NCI-H82 (cell line): ENCODE measurements at regions not wholly inside any gene's neighbourhood (a gene's known extent, or its start where the extent isn't known, plus 50 kb on each side); places are given as distances from the start of the nearest gene placed in this dataset.
"Not testable (repeated sequence)": the region's sequence is repeated elsewhere in the genome, so short reads cannot be mapped to it uniquely, and the experiment has no call there.

Source experiments
- DNase-seq: peaks from one replicate; lab custom pipeline; 2025; lab: John Stamatoyannopoulos, UW

- DNase-seq, result no peak
Observed at GRCh38 chr16:51542981-51543815, 392.1 kb upstream of the SALL1 start.

DNA sequence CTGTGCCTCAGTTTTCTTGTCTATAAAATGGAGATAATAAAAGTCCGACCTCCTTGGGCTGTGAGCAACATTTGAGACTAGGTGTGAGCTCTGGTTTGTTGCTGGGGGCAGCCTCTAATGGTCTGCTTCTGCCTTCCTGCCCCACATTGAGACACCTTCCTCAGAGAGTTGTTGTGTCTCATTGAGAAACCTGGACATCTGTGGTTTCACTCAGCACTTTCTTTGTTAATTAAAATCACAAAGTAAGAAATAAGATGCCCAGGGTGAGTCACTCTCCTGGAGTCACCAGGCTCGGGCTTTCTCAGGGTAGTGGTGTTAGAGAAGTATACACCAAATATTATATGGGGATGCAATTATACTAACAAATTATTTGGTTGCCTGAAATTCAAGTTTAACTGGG, 389.2 kb upstream of the SALL1 start:
- DNase-seq, result no peak

DNA sequence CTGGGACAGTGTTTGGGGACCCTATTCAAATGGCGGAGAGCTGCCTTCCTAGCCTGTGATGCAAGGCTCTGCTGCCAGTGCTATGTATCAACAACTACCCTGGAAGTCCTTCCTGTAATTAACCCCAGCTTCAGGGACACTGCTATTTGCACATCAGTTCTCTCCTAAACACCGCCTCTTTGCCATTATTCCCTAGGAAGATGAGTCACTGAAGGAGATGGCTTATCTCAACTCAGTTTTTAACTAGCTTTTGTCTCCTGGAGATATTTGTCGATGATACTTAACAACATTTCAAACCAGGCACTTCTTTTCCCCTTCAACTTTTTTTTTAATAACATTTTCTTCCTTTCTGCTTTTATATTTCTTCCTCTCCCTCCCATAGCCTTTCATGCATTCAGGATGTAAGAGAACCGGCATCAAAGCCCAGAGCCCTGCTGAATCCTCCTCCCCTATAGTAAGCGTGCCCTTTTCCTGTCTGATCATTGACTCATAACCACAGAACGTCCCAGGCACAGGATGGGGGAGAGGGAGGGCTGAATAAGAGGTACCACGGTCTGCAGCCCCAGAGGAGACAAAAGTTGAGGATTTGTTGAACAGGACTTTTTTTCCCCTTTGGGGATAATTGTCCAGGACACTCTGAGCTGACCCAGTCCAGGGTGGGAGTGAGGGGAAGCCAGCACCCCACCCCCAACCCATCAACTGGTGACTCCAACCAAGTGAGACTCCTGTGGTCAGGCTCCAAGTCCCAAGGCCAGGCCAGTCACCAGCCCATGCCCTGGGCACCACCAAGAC, 387.8 kb upstream of the SALL1 start:
- peak; percentile 6 for DNase-seq

GRCh38 chr16:51535591-51535990, 384.5 kb upstream of the SALL1 start:
- no peak for DNase-seq

DNA sequence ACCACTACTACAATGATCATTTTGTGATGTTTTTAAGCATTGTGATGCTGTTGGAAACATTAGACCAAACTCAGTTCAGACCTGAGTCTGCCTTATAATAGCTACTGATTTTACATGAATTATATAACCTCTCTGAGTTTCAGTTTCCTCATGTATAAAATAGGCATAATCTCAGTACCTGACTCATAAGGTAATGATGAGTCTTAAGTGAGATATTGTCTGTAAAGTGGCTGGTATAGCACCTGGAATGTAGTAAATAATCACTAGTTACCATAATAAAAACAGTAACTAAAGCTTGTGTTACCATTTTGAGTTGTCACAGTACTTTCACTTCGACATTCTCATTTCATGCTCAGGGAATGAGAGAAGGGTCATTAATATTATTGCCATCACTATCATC, 381.5 kb upstream of the SALL1 start:
- no peak for DNase-seq

GRCh38 chr16:51531271-51531670, 380.2 kb upstream of the SALL1 start:
- DNase-seq, result no peak

DNA sequence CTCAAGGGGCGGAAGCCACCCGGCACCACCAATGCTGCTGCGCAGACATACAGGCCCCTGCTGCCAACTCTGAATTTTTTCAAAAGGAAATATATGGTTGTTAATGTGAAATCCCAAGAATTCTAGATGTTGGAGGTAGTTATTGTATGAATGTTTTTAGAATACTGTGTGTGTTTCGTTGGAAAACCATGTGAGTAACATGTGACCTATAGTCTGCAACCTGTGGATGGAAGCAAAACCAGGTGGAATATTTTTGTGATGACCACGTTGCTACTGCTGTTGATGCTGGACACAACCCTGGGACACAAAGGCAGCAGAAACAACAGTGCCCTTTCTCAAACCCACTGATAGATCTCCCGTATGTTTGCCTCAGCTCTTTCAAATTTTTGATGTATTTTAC, 376.3 kb upstream of the SALL1 start:
- DNase-seq, result no peak

GRCh38 chr16:51526621-51527020, 375.6 kb upstream of the SALL1 start:
- no peak for DNase-seq

DNA sequence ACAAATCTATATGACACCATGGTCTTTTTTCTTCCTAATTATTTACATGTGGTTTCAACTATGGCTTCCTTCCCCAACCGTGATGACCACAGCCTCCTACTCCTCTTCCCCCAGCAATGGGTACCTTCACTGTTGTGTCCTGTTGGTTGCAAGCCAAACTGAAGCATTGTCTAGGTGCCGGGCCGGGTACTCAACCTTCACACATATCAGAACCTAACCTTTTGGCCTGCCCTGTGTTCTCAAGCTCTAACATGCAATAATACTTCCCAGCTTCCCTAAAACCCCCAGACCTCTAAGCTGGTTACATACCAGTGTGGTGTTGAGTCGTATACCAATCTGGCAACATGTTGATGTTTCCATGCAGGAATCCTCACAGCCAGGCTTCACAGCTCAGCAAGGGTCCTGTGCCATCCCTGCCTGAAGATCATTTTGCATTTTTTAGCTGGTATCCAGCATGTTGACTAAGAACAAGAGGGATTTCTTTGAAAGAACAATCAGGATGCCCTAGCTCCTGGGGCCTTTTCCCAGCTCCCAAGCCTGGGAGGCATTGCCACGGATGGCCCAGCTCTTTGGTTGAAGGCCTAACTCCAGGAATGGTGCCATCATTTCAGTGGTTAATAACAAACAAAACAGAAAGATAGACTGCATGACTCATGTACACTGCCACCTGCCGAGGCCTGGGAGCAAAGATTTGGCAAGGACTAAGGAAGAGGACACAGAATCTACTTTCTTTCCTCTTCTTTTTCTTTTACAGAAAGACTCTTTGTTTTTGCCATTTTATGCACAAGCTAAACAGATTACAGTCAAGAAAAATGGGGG, 373.7 kb upstream of the SALL1 start:
- DNase-seq, result peak; percentile 10

DNA sequence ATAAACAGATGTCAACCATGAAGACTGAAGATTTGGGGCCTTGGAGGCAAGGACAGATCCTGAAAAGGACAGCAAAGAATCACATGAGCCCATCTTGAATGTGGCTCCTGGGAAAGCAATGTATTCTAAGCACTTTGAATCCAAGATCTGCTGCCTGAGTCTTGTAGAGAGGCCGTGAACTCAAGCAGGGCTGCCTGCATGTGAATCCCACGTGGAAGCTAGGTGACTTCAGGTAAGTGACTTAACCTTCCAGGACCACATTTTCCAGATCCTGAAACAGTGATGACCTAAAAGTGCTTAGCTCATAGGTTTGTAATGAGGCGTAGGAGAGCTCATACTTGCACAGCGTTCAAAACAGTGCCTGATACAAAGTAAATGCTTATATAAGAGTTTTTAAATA, 373.0 kb upstream of the SALL1 start:
- no peak for DNase-seq

DNA sequence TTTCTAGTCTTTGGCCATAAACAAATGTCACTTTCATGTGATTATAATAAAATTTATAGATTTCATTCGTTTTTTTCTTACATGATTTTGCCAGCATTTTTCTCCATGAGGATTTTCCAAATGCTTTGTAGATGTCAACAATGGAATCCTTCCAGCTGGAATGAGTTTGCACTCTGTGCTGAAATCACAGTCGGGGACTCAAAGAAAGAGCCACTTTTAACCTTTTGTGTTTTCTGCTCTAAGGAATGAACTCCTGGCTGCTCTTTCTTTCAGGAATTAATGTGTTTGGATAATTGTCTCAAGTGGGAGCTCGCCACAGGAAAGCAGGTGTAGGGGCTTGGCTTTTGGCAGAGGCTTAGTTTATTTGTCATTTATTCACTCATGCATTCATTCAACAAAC, 372.3 kb upstream of the SALL1 start:
- no peak for DNase-seq

GRCh38 chr16:51522902-51523301, 371.8 kb upstream of the SALL1 start:
- no peak for DNase-seq

- DNase-seq, result not testable (repeated sequence)
Observed at GRCh38 chr16:51516960-51517359, 365.9 kb upstream of the SALL1 start.

- DNase-seq, result no peak
Observed at GRCh38 chr16:51510416-51510815, 359.3 kb upstream of the SALL1 start.

GRCh38 chr16:51509336-51509735, 358.3 kb upstream of the SALL1 start:
- peak; percentile 17 for DNase-seq

DNA sequence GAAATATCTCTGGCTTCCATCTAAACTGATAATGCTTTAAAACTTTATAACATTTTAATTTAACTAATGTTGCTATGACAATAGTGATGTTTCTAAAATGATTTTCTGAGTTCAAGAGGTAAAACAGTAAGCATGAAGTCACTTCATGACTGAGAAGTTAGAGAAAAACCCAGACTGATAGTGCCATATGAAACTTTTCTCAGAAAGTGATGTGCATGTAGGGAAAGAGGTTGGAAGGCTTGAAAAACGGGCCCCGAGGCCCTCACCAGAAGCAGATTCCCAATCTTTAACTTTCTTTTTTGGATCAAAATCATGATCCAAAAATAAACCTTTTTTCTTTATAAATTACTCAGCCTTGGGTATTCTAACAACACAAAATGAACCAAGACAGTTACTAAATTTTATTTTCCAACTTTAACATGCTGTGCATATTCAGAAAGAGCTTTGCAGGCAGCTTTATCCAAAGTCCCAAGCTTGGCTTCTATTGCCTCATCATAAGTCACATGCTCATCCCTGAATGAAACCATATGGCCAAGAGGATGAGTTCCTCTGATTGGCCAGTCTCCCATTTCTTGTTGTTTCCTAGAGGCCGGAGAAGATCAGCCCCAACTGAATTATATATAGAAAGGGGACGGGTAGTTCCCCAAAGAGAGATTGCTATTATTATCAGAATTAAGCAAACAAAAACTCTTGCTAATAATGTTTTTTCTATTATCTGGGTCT, 357.6 kb upstream of the SALL1 start:
- DNase-seq, result peak; percentile 1

DNA sequence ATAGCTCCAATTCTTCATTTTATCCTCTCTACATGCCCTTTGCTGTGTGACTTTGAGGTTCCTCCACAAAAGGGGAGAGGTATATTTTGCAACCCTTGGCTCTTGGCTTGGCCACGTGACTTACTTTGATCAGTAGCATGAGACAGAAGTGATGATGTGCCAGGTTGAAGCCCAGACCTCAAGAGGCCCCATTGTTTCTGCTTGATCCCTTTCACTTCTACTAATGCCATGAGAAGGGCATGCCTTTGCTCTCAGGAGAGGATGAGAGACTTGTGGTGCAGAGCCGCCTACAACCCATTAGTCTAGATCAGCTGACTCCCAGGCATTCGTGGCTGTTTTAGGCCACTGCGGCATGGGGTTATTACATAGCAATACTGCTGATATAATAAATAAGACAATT, 356.2 kb upstream of the SALL1 start:
- no peak for DNase-seq

DNA sequence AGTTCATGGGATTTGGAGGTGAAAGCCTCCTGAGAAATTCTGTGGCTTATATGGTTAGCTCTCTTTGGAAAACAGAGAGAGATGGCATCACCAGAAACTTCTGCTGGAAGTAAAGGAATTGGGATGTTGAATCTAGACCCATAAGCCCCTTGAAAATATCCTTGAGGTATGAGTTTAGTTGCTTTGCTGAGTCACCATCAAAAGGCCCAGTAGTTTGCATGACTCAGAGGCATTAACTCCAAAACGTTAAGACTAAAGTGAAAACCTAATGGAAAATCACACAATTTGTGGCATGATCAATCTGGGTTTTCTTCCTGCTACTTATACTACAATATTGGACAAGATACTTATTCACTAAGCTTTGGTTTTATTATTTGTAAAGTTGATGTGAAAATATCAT, 349.2 kb upstream of the SALL1 start:
- DNase-seq, result no peak

DNA sequence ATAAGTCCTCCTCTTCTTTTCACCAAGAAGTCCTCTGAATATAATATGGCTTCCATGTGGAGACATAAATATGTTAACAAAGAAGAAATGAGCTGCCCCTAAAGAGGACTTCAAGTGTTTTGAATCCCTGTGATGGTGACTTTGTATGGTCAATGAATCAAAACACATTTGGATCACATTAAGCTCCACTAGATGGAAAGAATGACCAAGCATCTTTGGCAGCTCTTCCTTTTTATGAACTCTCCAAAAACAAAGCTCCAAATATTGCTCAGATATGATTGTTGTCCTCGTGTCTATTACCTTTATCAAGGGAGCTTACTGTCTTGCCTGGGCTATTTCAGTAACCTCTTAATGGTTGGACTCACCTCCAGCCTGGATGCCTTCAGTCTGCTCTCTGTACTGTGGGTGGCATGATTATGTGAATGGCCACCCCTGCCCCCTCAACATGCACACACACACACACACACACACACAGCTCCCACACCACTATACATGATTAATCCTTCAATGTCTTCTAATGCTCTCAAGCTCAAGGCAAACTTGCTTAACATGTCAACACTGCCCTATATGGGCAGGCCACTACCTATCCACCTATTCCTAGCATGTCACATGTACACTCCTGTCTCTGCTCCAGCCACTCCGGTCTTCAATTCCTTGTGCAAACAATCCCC, 346.6 kb upstream of the SALL1 start:
- DNase-seq, result no peak

- no peak for DNase-seq
Observed at GRCh38 chr16:51490866-51491265, 339.8 kb upstream of the SALL1 start.

DNA sequence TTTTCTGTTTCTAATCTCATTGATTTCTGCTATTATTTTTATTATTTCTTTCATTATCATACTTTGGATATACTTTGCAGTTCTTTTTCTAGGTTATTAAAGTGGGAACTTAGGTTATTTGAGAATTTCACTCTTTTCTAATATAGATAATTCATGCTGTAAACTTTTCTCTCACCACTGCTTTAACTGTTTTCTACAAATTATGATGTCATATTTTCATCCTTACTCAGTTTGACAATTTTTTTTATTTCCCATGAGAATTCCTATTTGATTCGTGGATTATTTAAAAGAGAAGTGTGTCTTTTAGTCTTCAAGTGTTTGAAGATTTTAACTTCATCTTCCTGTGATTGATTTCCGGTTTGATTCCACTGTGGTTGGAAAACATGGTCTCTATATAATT, 336.8 kb upstream of the SALL1 start:
- DNase-seq, result no peak
